Testis (tissue), 2 donors: ENCODE measurements at regions not wholly inside any gene's neighbourhood (a gene's known extent, or its start where the extent isn't known, plus 50 kb on each side); places are given as distances from the start of the nearest gene placed in this dataset.

ENCODE experiments used
- DNase-seq: peaks from one replicate; pipeline ENCODE4 v3.0.0-alpha.2; 2019
- H3K27ac ChIP-seq, 2 donors: fragments of 200-600 bp; sonication (generic); one replicate each; pipeline ENCODE4 v1.5.1; 2019
- H3K27me3 ChIP-seq: fragments of 200-600 bp; sonication (generic); one replicate; pipeline ENCODE4 v1.5.1; 2019
- H3K36me3 ChIP-seq: fragments of 200-600 bp; sonication (generic); one replicate; pipeline ENCODE4 v1.5.1; 2017; ENCODE audit warnings: low read depth; ENCODE audit errors: missing control alignments
- H3K4me1 ChIP-seq: fragments of 200-600 bp; sonication (generic); one replicate; pipeline ENCODE4 v1.5.1; 2019
- H3K4me3 ChIP-seq, 2 donors: fragments of 200-600 bp; sonication (generic); one replicate each; pipeline ENCODE4 v1.5.1; 2017 to 2019
- H3K9me3 ChIP-seq: fragments of 200-600 bp; sonication (generic); one replicate; pipeline ENCODE4 v1.5.1; 2017
- POLR2A ChIP-seq: fragments of 450-650 bp; IDR thresholded peaks from one replicate; pipeline ENCODE4 v1.6.1; 2017; ENCODE audit warnings: antibody characterized with exemption, mild to moderate bottlenecking, moderate library complexity
- WGBS, 2 donors: methylation state at CpG; one replicate each; pipeline ENCODE4 v1.1.5; 2018; 5-methylcytosine and 5-hydroxymethylcytosine counted together
- intact Hi-C: fragments of 100-400 bp; cut with DNase I; formaldehyde crosslinking; loops from one replicate; pipeline ENCODE4 v1.15.1; 2023; ENCODE audit warnings: low total_unique reads
- TF ChIP-seq, protein P1 (sequence below), 3 experiments: fragments of 450-650 bp in 2 of 3; fragments of 200-600 bp in 1 of 3; sonication (generic) in 1 of 3; IDR thresholded peaks; one replicate each; pipeline ENCODE4 v1.5.1; 2016 to 2019; ENCODE audit warnings: antibody characterized with exemption in 3 of 3, mild to moderate bottlenecking in 2 of 3, moderate library complexity in 1 of 3

DNA sequence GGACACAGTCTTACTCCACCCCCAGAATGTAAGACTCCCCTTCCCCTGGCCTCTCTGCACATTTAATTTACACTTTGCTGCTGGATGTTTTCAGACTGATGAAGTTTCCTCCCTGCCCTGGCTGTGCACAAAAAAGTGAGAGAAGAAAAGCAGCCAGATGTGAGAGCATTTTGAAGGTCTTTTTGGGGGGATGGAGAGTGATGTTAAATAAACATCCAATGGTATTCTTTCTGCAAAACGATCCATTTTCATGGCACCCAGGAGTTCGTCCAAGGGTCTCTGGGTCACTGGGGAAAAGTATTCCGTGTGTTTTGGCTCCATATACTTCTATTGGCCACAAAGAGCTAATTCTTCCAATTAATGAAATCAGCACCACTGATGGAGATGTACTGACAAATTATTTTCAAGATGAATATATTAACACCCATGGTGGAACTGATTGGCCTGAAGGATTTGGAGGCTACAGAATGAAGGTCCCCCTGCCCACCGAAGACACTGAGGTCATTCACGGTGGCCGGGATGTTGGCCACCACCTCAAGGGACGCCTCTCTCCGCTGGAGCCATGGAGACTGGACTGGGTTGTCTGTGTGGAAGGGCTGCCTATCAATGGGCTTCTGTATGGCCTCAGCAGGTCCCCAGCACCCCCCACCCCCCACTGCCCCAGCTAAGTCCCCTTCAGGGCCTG is 107.6 kb upstream of the PKDCC start:
- Histone ChIP-seq H3K4me3 (no peak overlapping the region), H3K27me3 (no peaks in the 10 kb centered on the region), H3K9me3 (no peaks in the 10 kb centered on the region), H3K4me1 (peaks cover 56% of the 10 kb centered on the region), H3K36me3 (no peaks in the 10 kb centered on the region), H3K27ac (peak overlapping the region in 1 of 2 donors; percentile 71)
- DNase-seq = no peak
- no peak for TF ChIP-seq POLR2A
- TF ChIP-seq, protein P1, sequence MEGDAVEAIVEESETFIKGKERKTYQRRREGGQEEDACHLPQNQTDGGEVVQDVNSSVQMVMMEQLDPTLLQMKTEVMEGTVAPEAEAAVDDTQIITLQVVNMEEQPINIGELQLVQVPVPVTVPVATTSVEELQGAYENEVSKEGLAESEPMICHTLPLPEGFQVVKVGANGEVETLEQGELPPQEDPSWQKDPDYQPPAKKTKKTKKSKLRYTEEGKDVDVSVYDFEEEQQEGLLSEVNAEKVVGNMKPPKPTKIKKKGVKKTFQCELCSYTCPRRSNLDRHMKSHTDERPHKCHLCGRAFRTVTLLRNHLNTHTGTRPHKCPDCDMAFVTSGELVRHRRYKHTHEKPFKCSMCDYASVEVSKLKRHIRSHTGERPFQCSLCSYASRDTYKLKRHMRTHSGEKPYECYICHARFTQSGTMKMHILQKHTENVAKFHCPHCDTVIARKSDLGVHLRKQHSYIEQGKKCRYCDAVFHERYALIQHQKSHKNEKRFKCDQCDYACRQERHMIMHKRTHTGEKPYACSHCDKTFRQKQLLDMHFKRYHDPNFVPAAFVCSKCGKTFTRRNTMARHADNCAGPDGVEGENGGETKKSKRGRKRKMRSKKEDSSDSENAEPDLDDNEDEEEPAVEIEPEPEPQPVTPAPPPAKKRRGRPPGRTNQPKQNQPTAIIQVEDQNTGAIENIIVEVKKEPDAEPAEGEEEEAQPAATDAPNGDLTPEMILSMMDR (IDR thresholded peaks at IDR 0.05) = no peak
- intact Hi-C loops = no loop called here
- 61 to 69% methylated on average over 8 of the region's 8 CpGs for WGBS, 2 donors

DNA sequence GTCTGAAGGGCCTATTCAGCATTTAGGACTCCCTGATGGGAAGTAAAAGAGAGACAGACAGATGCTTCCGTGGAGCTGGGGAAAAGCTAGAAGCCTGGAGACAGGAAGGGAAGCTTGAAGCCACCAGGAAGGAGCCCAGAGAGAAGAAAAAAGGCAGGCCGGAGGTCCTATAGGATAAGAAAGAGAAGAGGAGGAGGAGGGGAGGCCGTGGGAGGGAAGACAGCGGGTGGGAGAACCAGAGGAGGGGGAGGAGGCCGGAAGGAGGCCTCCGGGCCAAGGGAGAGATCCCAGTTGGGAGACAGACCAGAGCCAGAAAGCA is 107.1 kb upstream of the PKDCC start:
- no peak for TF ChIP-seq POLR2A
- TF ChIP-seq, protein P1 (IDR thresholded peaks at IDR 0.05) = no peak
- intact Hi-C loops = no loop called here
- Histone ChIP-seq H3K4me1 (peaks cover 53% of the 10 kb centered on the region), H3K36me3 (no peaks in the 10 kb centered on the region), H3K27ac (peak overlapping the region in 1 of 2 donors; percentile 71), H3K4me3 (no peak overlapping the region), H3K9me3 (no peaks in the 10 kb centered on the region), H3K27me3 (no peaks in the 10 kb centered on the region)
- WGBS, 2 donors = 30 to 31% methylated on average over 6 of the region's 6 CpGs
- no peak for DNase-seq

DNA sequence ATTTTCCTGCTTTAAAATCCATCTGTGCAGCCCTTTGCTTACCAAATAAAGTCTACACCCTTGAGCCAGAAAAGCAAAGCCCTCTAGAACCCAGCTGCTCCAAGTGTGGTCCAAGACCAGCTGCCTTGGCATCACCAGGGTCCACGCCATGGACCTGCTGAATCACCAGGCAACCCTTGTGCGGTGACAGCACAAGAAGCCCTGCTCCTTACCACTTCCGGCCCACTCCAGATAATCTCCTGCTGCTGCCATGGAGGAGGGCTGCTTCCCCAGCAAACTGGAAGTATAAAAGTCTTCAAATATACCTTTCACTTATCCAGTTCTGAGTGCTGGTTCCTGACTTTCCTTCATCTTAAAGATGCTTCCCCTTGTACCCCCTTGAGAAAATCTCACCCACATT is 106.0 kb upstream of the PKDCC start:
- Histone ChIP-seq H3K4me1 (peaks cover 44% of the 10 kb centered on the region), H3K9me3 (no peaks in the 10 kb centered on the region), H3K27me3 (no peaks in the 10 kb centered on the region), H3K4me3 (no peak overlapping the region), H3K36me3 (no peaks in the 10 kb centered on the region), H3K27ac (no peak overlapping the region)
- no peak for DNase-seq
- no peak for TF ChIP-seq POLR2A
- TF ChIP-seq, protein P1 (IDR thresholded peaks at IDR 0.05) = no peak
- intact Hi-C loops = no loop called here
- 74 to 79% methylated on average over 3 of the region's 3 CpGs for WGBS, 2 donors

DNA sequence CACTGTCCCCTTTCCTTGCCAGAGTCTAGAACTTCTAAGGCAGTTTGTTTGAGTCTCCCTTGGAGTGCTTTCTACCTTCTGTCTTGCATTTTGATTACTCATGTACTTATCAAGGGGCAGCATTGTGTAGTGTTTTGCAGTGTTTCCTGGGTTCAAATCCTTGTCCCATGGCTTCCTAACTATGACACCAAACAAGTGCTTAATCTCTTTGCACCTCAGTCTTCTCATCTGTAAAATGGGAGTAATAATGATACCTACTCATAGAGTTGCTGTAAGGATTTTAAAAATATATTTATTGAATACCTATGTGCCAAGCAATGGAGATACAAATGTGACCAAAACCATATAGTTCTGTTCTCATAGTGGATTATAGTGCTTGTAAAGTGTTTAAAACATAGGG is 105.5 kb upstream of the PKDCC start:
- TF ChIP-seq, protein P1 (IDR thresholded peaks at IDR 0.05) = no peak
- no peak for TF ChIP-seq POLR2A
- H3K4me3 ChIP-seq = no peak overlapping the region
- H3K36me3 ChIP-seq = no peaks in the 10 kb centered on the region
- no peak overlapping the region for H3K27ac ChIP-seq
- H3K27me3 ChIP-seq = no peaks in the 10 kb centered on the region
- H3K4me1 ChIP-seq = peaks cover 42% of the 10 kb centered on the region
- no peak for DNase-seq
- no peaks in the 10 kb centered on the region for H3K9me3 ChIP-seq
- intact Hi-C loops = no loop called here

DNA sequence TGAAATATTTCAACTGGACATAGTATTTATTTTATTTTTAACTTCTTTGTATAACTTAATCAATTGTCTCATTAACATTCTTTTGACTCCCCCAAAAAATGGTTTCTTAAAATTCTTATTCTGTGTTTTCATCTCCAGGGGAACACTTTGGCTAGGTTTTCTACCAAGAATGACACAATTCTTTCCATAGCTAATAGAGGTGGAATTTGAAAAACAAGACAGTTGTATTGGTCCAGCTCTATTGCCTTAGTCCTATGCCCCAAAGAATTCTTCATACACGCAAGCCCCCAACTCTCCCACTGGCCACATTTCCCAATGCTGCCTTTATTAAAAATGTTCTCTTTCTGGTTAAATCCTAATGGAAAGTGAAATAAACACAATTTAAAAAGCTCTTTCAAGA is 104.7 kb upstream of the PKDCC start:
- Histone ChIP-seq H3K27me3 (no peaks in the 10 kb centered on the region), H3K4me1 (peaks cover 42% of the 10 kb centered on the region), H3K36me3 (no peaks in the 10 kb centered on the region), H3K27ac (no peak overlapping the region), H3K4me3 (no peak overlapping the region), H3K9me3 (no peaks in the 10 kb centered on the region)
- WGBS, 2 donors = 74 to 75% methylated on average over 1 of the region's 1 CpG
- intact Hi-C loops = no loop called here
- TF ChIP-seq POLR2A = no peak
- TF ChIP-seq, protein P1 (IDR thresholded peaks at IDR 0.05) = no peak
- DNase-seq = no peak
